Kidney epithelial cell (primary cell): ENCODE measurements at regions not wholly inside any gene's neighbourhood (a gene's known extent, or its start where the extent isn't known, plus 50 kb on each side); places are given as distances from the start of the nearest gene placed in this dataset.

Source experiments
- DNase-seq: peaks from one replicate; pipeline ENCODE4 v3.0.0-alpha.2; 2010; ENCODE audit warnings: low read depth
- H3K27me3 ChIP-seq: 2 replicates; pipeline ENCODE4 v1.6.0; 2011; ENCODE audit warnings: low read length; ENCODE audit not compliant: control insufficient read depth, insufficient read depth
- H3K36me3 ChIP-seq: 2 replicates; pipeline ENCODE4 v1.5.1; 2011; ENCODE audit warnings: low read length; ENCODE audit not compliant: control insufficient read depth, insufficient read depth
- H3K4me3 ChIP-seq: 2 replicates; pipeline ENCODE4 v1.5.1; 2011; ENCODE audit warnings: low read depth, mild to moderate bottlenecking, control low read depth, low read length
- CTCF ChIP-seq: IDR thresholded peaks from 2 replicates; pipeline ENCODE4 v1.5.1; 2011; ENCODE audit warnings: mild to moderate bottlenecking, moderate library complexity, low read length, control low read depth, inconsistent platforms; ENCODE audit not compliant: insufficient read depth, poor library complexity, severe bottlenecking

DNA sequence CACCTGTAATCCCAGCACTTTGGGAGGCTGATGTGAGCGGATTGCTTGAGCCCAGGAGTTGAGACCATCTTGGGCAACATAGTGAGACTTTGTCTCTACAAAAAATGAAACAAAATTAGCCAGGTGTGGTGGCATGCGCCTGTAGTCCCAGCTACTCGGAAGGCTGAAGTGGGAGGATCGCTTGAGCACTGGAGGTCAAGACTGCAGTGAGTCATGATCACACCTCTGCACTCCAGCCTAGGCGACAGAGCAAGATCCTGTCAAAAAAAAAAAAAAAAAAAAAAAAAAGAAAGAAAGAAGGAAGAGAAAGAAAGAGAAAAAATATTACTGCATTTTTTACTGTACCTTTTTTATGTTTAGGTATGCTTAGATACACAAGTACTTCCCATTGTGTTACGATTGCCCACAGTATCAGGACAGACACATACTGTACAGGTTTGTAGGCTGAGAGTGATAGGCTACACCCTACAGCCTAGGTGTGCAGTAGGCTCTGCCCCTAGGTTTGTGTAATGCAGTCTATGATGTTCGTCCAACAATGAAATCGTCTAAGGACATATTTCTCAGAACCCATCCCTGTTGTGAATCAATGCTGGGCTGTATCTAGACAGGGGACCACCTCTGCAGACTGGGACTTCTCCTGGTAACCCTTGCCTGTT lies 160.4 kb upstream of the PWP1 start:
- Histone ChIP-seq H3K36me3 (no peaks in the 10 kb centered on the region), H3K4me3 (no peak overlapping the region), H3K27me3 (no peaks in the 10 kb centered on the region)
- TF ChIP-seq CTCF = no peak
- DNase-seq = no peak

- no peak for DNase-seq
- no peaks in the 10 kb centered on the region for H3K27me3 ChIP-seq
- no peak for TF ChIP-seq CTCF
- no peaks in the 10 kb centered on the region for H3K36me3 ChIP-seq
- H3K4me3 ChIP-seq = no peak overlapping the region
These were observed 159.7 kb upstream of the PWP1 start for GRCh38 chr12:107525719-107526554.

DNA sequence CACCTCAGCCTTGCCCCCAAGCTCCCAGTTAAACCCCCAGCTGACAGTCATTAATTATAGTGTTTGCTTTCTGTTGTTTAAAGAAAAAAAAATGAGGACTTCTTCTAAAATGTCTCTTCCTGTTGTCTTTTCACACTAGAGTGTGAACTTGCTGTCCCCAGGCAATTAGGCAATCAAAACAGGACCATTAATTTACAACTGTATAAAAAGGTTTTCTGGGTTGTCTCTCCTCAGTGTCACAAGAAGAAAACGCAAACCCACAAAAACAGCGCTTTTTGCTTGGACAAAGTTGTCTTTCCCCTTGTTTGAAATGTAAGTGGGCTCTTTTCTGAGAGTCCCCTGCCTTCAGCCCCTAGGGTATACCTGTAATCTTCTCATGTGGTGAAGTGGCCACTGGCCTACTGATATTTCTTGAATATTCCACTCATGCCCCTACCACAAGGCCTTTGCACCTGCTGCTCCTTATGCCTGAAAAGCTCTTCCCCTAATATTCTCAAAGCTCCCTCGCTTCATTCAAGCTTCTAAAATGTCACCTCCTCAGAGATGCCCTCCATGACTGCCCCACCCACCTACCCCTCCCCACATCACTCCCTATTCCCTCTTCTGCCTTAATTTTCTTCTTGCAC lies 158.9 kb upstream of the PWP1 start:
- no peak for DNase-seq
- Histone ChIP-seq H3K4me3 (no peak overlapping the region), H3K36me3 (no peaks in the 10 kb centered on the region), H3K27me3 (no peaks in the 10 kb centered on the region)
- TF ChIP-seq CTCF = no peak

DNA sequence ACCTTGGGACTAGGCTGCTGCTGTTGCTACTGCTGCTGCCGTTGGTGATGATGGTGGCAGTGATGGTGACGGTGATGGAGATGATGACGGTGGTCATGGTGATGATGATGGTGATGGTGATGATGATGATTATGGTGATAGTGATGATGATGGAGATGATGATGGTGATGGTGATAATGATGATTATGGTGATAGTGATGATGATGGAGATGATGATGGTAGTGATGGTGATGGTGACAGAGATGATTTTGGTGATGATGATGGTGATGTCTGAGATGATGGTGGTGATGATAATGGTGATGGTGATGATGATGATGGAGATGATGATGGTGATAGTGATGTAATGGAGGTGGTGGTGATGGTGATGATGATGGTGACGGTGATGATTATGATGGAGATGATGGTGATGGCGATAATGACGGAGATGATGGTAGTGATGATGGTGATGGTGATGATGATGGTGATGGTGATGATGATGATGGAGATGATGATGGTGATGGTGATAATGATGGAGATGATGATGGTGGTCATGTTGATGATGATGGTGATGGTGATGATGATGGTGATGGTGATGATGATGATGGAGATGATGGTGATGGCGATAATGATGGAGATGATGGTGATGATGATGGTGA lies 156.8 kb upstream of the PWP1 start:
- H3K4me3 ChIP-seq = no peak overlapping the region
- DNase-seq = no peak
- no peak for TF ChIP-seq CTCF
- no peaks in the 10 kb centered on the region for H3K27me3 ChIP-seq
- no peaks in the 10 kb centered on the region for H3K36me3 ChIP-seq

DNA sequence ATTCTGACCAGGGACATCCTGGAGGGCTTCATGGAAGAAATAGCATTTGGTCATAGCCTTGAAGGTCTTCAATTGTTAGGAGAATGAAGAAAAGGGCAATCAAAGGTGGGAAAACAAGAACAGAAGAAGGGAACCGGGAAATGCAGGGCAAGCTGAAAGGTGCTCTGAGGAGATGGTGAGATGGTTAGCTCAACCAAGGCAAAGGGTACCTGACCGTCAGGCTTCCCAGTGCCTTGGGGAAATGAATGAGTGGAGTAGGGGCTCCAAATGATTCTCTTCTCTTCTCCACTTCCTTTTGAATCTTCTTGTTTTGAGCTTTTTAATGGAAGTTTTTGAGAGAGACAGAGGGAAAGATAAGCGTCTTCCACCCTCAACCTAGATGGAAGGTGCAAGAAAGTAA lies 155.6 kb upstream of the PWP1 start:
- Histone ChIP-seq H3K36me3 (no peaks in the 10 kb centered on the region), H3K4me3 (no peak overlapping the region), H3K27me3 (no peaks in the 10 kb centered on the region)
- DNase-seq = no peak
- no peak for TF ChIP-seq CTCF
